ENCODE measurements at regions not wholly inside any gene's neighbourhood (a gene's known extent, or its start where the extent isn't known, plus 50 kb on each side); places are given as distances from the start of the nearest gene placed in this dataset.
"Not testable (repeated sequence)": the region's sequence is repeated elsewhere in the genome, so short reads cannot be mapped to it uniquely, and the experiment has no call there.

- no peak for DNase-seq (ENCODE audit: low read depth in 2 of 2)
Measured at GRCh38 chr6:115811541-115811940, 249.2 kb downstream of the FRK start.

- DNase-seq (ENCODE audit: low read depth in 2 of 2): no peak
Measured at GRCh38 chr6:115798229-115798628, 262.5 kb downstream of the FRK start.

- DNase-seq (ENCODE audit: low read depth in 2 of 2): no peak
Measured at GRCh38 chr6:115796829-115797228, 263.9 kb downstream of the FRK start.

- no peak for DNase-seq (ENCODE audit: low read depth in 2 of 2)
Measured at GRCh38 chr6:115796061-115796460, 264.6 kb downstream of the FRK start.

GRCh38 chr6:115783402-115784061, 277.2 kb downstream of the FRK start:
- no peak for DNase-seq (ENCODE audit: low read depth in 2 of 2)

- no peak for DNase-seq (ENCODE audit: low read depth in 2 of 2)
Measured at GRCh38 chr6:115782612-115783011, 278.1 kb downstream of the FRK start.

- no peak for DNase-seq (ENCODE audit: low read depth in 2 of 2)
Measured at GRCh38 chr6:115773741-115774140, 286.9 kb downstream of the FRK start.

GRCh38 chr6:115770851-115771250, 289.8 kb downstream of the FRK start:
- no peak for DNase-seq (ENCODE audit: low read depth in 2 of 2)

- DNase-seq (ENCODE audit: low read depth in 2 of 2): no peak
Measured at GRCh38 chr6:115768500-115768899, 292.2 kb downstream of the FRK start.

- no peak for DNase-seq (ENCODE audit: low read depth in 2 of 2)
Measured at GRCh38 chr6:115767931-115768330, 292.8 kb downstream of the FRK start.

- DNase-seq (ENCODE audit: low read depth in 2 of 2): no peak
Measured at GRCh38 chr6:115766745-115767462, 293.8 kb downstream of the FRK start.

GRCh38 chr6:115765966-115766365, 294.7 kb downstream of the FRK start:
- no peak for DNase-seq (ENCODE audit: low read depth in 2 of 2)

- no peak for DNase-seq (ENCODE audit: low read depth in 2 of 2)
Measured at GRCh38 chr6:115759051-115759450, 301.6 kb downstream of the FRK start.

- no peak for DNase-seq (ENCODE audit: low read depth in 2 of 2)
Measured at GRCh38 chr6:115753446-115753845, 307.2 kb downstream of the FRK start.

- no peak for DNase-seq (ENCODE audit: low read depth in 2 of 2)
Measured at GRCh38 chr6:115750946-115751345, 309.7 kb downstream of the FRK start.

GRCh38 chr6:115750292-115750691, 310.4 kb downstream of the FRK start:
- no peak for DNase-seq (ENCODE audit: low read depth in 2 of 2)

GRCh38 chr6:115747719-115748118, 313.0 kb downstream of the FRK start:
- DNase-seq (ENCODE audit: low read depth in 2 of 2): no peak

GRCh38 chr6:115746583-115746982, 314.1 kb downstream of the FRK start:
- not testable (repeated sequence) for DNase-seq (ENCODE audit: low read depth in 2 of 2)

- no peak for DNase-seq (ENCODE audit: low read depth in 2 of 2)
Measured at GRCh38 chr6:115740907-115741306, 319.8 kb downstream of the FRK start.

- DNase-seq (ENCODE audit: low read depth in 2 of 2): no peak
Measured at GRCh38 chr6:115735610-115736009, 325.1 kb downstream of the FRK start.

- no peak for DNase-seq (ENCODE audit: low read depth in 2 of 2)
Measured at GRCh38 chr6:115733426-115733825, 327.3 kb downstream of the FRK start.

- DNase-seq (ENCODE audit: low read depth in 2 of 2): no peak
Measured at GRCh38 chr6:115729036-115729435, 331.7 kb downstream of the FRK start.

GRCh38 chr6:115728171-115728570, 332.5 kb downstream of the FRK start:
- no peak for DNase-seq (ENCODE audit: low read depth in 2 of 2)

Measured in dermis microvascular lymphatic vessel endothelial cell (primary cell).